ENCODE measurements at regions not wholly inside any gene's neighbourhood (a gene's known extent, or its start where the extent isn't known, plus 50 kb on each side); places are given as distances from the start of the nearest gene placed in this dataset.

DNA sequence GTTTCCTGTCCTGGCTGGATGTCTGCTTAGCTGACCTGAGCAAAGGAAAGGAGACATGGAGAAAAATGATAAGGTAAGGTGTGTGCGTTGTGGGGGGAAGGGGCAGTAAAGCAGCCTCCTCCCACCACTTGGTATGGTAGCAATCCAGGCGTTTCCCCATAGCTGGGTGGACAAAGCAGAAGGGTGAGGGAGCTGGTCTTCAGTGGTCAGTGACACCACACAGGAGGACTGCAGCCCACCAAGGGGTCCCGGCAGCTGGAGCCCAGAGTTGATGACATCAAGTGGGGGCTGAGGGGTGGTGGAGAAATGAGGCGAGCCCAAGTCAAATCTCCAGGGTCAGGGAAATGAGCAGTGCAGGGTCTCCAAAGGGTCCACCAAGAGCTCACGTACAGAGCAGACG, 69.3 kb upstream of the LRRN2 start:
- TF ChIP-seq, protein P1, sequence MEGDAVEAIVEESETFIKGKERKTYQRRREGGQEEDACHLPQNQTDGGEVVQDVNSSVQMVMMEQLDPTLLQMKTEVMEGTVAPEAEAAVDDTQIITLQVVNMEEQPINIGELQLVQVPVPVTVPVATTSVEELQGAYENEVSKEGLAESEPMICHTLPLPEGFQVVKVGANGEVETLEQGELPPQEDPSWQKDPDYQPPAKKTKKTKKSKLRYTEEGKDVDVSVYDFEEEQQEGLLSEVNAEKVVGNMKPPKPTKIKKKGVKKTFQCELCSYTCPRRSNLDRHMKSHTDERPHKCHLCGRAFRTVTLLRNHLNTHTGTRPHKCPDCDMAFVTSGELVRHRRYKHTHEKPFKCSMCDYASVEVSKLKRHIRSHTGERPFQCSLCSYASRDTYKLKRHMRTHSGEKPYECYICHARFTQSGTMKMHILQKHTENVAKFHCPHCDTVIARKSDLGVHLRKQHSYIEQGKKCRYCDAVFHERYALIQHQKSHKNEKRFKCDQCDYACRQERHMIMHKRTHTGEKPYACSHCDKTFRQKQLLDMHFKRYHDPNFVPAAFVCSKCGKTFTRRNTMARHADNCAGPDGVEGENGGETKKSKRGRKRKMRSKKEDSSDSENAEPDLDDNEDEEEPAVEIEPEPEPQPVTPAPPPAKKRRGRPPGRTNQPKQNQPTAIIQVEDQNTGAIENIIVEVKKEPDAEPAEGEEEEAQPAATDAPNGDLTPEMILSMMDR (IDR thresholded peaks at IDR 0.05), result no peak
- TF ChIP-seq POLR2AphosphoS5 (IDR thresholded peaks at IDR 0.05), result no peak
- no peak for TF ChIP-seq POLR2A (IDR thresholded peaks at IDR 0.05)
